ENCODE measurements at regions not wholly inside any gene's neighbourhood (a gene's known extent, or its start where the extent isn't known, plus 50 kb on each side); places are given as distances from the start of the nearest gene placed in this dataset.
A peak's percentile ranks its signal among the peaks of the same experiment; 100 is the strongest.

DNA sequence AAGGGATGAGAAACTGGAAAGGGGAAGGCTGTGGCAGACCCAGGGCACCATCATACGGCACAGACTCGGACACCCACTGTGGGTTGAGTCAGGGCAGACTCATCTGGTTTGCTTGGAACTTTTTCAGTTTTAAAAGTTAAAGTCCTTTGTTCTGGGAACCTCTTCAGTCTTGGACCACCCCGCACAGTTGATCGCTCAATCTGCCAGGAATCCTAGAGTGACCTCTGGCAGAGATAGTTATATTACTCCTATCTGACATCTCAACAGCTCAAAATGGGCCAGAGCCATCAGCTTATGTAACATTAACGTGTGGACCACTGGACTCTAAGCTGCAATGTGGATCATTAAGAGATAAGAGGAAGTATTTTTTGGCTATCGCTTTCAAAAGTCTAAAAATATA, 164.3 kb downstream of the ABCA8 start:
- POLR2A ChIA-PET: no interaction called here
- no peak for ATAC-seq
- no peaks in the 10 kb centered on the region for H3K36me3 Mint-ChIP-seq
- peaks cover 3 to 32% (median 7%) of the 10 kb centered on the region in 4 donors for H3K4me1 Mint-ChIP-seq
- H3K27me3 Mint-ChIP-seq: peaks cover 7 to 35% (median 15%) of the 10 kb centered on the region in 5 donors
- no peak for DNase-seq
- peaks cover 0 to 2% (median 0%) of the 10 kb centered on the region in 9 donors for H3K9me3 Mint-ChIP-seq
- H3K27ac Mint-ChIP-seq: no peak overlapping the region
- no peak overlapping the region for H3K4me3 Mint-ChIP-seq

DNA sequence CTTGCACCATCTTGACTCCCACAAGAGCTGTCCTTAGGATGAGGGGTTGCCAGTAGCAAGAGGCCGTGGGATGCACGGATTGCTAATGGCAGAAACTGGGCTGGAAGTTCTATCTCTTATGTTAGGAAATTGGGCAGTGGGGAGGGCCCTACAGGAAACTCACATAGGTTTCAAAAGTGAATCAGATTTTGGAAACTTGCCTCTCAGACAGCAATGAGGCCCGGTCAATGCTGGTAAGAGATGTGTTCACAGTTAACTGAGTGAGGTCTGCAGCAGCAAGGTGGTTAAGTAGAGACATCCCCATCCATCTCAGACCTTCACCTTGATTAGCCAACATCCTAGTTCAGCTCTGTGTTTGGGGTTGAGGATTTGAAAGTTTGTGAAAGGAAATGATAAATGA, 164.7 kb downstream of the ABCA8 start:
- no peak for DNase-seq
- Mint-ChIP-seq H3K9me3 (peaks cover 0 to 2% (median 0%) of the 10 kb centered on the region in 9 donors), H3K4me3 (no peak overlapping the region), H3K4me1 (peaks cover 3 to 29% (median 6%) of the 10 kb centered on the region in 4 donors), H3K27me3 (peaks cover 10 to 39% (median 17%) of the 10 kb centered on the region in 5 donors), H3K27ac (no peak overlapping the region), H3K36me3 (no peaks in the 10 kb centered on the region)
- no peak for ATAC-seq
- POLR2A ChIA-PET: no interaction called here

DNA sequence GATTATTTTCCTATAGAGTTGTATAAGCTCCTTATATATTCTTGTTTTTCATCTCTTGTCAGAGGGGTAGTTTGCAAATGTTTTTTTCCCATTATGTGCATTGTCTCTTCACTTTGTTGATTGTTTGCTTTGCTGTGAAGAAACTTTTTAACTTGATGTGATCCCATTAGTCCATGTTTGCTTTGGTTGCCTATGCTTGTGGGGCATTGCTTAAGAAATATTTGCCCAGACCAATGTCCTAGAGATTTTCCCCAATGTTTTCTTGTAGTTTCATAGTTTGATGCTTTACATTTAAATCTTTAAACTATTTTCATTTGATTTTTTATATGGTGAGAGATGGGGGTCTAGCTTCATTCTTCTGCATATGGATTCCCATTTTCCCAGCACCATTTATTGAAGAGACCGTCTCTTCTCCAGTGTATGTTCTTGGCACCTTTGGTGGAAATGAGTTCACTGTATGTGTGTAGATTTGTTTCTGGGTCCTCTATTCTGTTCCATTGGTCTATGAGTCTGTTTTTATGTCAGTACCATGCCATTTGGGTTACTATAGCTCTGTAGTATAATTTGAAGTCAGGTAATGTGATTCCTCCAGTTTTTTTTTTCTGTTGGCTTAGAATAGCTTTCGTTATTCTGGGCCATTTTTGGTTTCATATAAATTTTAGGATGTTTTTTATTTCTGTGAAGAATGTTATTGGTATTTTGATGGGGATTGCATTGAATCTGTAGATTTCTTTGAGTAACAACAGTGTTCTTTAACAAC, 165.8 kb downstream of the ABCA8 start:
- ATAC-seq (no peak), DNase-seq (no peak)
- Mint-ChIP-seq H3K27me3 (peaks cover 12 to 42% (median 20%) of the 10 kb centered on the region in 5 donors), H3K36me3 (no peaks in the 10 kb centered on the region), H3K4me1 (peaks cover 0 to 18% (median 0%) of the 10 kb centered on the region in 4 donors), H3K27ac (no peak overlapping the region), H3K9me3 (peaks cover 0 to 2% (median 0%) of the 10 kb centered on the region in 9 donors), H3K4me3 (no peak overlapping the region)
- POLR2A ChIA-PET: no interaction called here

GRCh38 chr17:68785565-68786486, 169.4 kb downstream of the ABCA8 start:
- Mint-ChIP-seq H3K27ac (no peak overlapping the region), H3K27me3 (peaks cover 18 to 42% (median 25%) of the 10 kb centered on the region in 5 donors), H3K36me3 (no peaks in the 10 kb centered on the region), H3K4me3 (no peak overlapping the region), H3K9me3 (peaks cover 0 to 2% (median 0%) of the 10 kb centered on the region in 9 donors), H3K4me1 (no peaks in the 10 kb centered on the region)
- POLR2A ChIA-PET: no interaction called here
- no peak for ATAC-seq
- no peak for DNase-seq

GRCh38 chr17:68784431-68784830, 170.8 kb downstream of the ABCA8 start:
- Mint-ChIP-seq H3K36me3 (no peaks in the 10 kb centered on the region), H3K27ac (no peak overlapping the region), H3K4me1 (no peaks in the 10 kb centered on the region), H3K9me3 (peaks cover 0 to 2% (median 0%) of the 10 kb centered on the region in 9 donors), H3K4me3 (no peak overlapping the region), H3K27me3 (peaks cover 16 to 32% (median 23%) of the 10 kb centered on the region in 5 donors)
- POLR2A ChIA-PET: no interaction called here
- ATAC-seq: no peak
- DNase-seq: no peak

DNA sequence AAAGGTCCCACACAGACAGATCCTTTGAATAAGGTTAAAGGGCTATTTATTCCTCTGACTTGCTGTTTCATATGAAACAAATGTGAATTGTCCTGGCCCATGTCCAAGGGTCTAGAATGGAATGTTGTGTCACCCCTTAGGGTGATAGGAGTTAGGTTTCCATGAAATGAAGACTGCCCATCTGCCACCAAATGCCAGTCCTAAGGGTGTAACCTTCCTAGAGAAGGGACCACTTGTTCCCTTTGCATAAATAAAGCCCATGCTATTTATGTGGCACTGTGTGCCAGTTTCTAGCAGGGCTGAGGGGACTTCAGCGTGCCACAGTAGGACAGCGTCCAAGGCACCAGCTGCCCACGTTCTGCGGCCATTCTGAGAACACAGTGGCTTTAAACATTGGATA, 171.3 kb downstream of the ABCA8 start:
- H3K9me3 Mint-ChIP-seq: no peaks in the 10 kb centered on the region
- ATAC-seq: no peak
- no peaks in the 10 kb centered on the region for H3K4me1 Mint-ChIP-seq
- no peak overlapping the region for H3K4me3 Mint-ChIP-seq
- DNase-seq: no peak
- H3K27ac Mint-ChIP-seq: no peak overlapping the region
- peaks cover 16 to 32% (median 22%) of the 10 kb centered on the region in 5 donors for H3K27me3 Mint-ChIP-seq
- POLR2A ChIA-PET: no interaction called here
- H3K36me3 Mint-ChIP-seq: no peaks in the 10 kb centered on the region

DNA sequence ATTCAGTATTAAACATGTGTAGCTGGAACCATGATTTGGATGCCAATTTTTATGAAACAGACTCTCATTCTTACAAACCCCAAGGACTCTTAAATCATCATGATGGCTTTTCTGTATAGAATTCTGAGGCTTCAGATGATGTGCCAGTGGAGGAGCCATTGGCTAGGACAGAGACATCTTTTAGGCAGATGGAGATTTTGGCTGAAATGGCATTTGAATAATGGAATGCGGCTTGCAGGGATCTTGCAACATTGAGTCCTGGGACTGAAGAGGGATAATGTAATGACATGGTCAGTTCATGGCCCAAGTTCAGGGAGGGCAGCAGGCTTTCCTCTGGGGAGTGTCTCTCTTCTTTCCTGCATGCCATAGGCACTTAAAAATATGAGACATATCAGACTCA, 172.4 kb downstream of the ABCA8 start:
- peaks cover 13 to 32% (median 16%) of the 10 kb centered on the region in 5 donors for H3K27me3 Mint-ChIP-seq
- no peak overlapping the region for H3K4me3 Mint-ChIP-seq
- H3K4me1 Mint-ChIP-seq: no peaks in the 10 kb centered on the region
- no peak overlapping the region for H3K27ac Mint-ChIP-seq
- no peaks in the 10 kb centered on the region for H3K9me3 Mint-ChIP-seq
- no peak for ATAC-seq
- POLR2A ChIA-PET: no interaction called here
- no peaks in the 10 kb centered on the region for H3K36me3 Mint-ChIP-seq
- DNase-seq: no peak

- Mint-ChIP-seq H3K4me3 (no peak overlapping the region), H3K4me1 (no peaks in the 10 kb centered on the region), H3K27ac (no peak overlapping the region), H3K27me3 (peaks cover 7 to 14% (median 10%) of the 10 kb centered on the region in 5 donors), H3K9me3 (no peaks in the 10 kb centered on the region), H3K36me3 (no peaks in the 10 kb centered on the region)
- ATAC-seq (no peak), DNase-seq (no peak)
- POLR2A ChIA-PET: no interaction called here
Measured at GRCh38 chr17:68780596-68780995, 174.6 kb downstream of the ABCA8 start.

DNA sequence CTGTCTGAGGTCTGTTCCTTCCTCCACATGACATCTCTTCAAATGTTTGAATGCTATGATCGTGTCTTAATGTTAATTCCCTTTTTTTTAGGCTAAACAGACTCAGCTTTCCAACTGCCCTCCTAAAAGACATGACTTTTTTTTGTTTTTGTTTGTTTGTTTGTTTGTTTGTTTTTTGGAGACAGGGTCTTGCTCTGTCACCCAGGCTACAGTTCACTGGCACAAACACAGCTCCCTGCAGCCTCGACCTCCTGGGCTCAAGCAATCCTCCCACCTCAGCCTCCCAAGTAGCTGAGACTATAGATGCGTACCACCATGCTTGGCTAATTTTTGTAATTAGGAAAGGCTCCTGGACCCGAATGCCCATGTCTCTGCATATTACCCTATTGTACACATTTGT, 176.5 kb downstream of the ABCA8 start:
- no peak for ATAC-seq
- H3K4me3 Mint-ChIP-seq: no peak overlapping the region
- no peaks in the 10 kb centered on the region for H3K4me1 Mint-ChIP-seq
- H3K36me3 Mint-ChIP-seq: no peaks in the 10 kb centered on the region
- POLR2A ChIA-PET: no interaction called here
- DNase-seq: no peak
- no peak overlapping the region for H3K27ac Mint-ChIP-seq
- H3K9me3 Mint-ChIP-seq: no peaks in the 10 kb centered on the region
- H3K27me3 Mint-ChIP-seq: peaks cover 2 to 10% (median 3%) of the 10 kb centered on the region in 5 donors

GRCh38 chr17:68777856-68778694, 176.9 kb upstream of the FAM20A start:
- no peak for ATAC-seq
- H3K9me3 Mint-ChIP-seq: no peaks in the 10 kb centered on the region
- POLR2A ChIA-PET: no interaction called here
- no peaks in the 10 kb centered on the region for H3K36me3 Mint-ChIP-seq
- H3K4me3 Mint-ChIP-seq: no peak overlapping the region
- no peaks in the 10 kb centered on the region for H3K4me1 Mint-ChIP-seq
- H3K27me3 Mint-ChIP-seq: peaks cover 2 to 10% (median 6%) of the 10 kb centered on the region in 5 donors
- peak overlapping the region in 1 of 10 donors; percentile 8 for H3K27ac Mint-ChIP-seq
- no peak for DNase-seq

GRCh38 chr17:68777243-68777855, 176.2 kb upstream of the FAM20A start:
- H3K27me3 Mint-ChIP-seq: peaks cover 2 to 10% (median 3%) of the 10 kb centered on the region in 5 donors
- ATAC-seq: no peak
- POLR2A ChIA-PET: no interaction called here
- H3K4me3 Mint-ChIP-seq: no peak overlapping the region
- H3K36me3 Mint-ChIP-seq: no peaks in the 10 kb centered on the region
- DNase-seq: peak in 7 of 10 donors; percentile 2 to 39 (median 22)
- no peak overlapping the region for H3K27ac Mint-ChIP-seq
- H3K4me1 Mint-ChIP-seq: no peaks in the 10 kb centered on the region
- H3K9me3 Mint-ChIP-seq: no peaks in the 10 kb centered on the region

DNA sequence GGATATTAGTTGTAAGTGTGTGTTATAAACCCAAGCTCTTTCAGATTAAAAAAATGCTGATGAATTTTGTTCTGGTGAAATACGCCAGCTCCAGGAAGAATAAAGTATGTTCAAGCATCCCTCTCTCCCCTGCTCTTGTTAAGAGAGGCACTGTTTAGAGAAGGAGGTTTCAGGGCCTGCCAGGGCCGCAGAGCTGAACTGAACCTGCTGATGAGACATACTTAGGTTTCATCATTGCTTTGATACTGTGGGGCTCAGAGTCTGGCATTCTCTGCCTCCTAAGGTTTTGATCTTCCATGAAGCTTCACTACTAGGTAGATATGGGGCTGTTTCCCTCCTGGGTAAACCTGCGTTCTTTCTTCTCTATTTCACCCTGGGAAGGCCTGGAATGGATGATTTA, 175.3 kb upstream of the FAM20A start:
- Mint-ChIP-seq H3K27ac (no peak overlapping the region), H3K4me3 (no peak overlapping the region), H3K36me3 (no peaks in the 10 kb centered on the region), H3K27me3 (peaks cover under 1 to 5% (median 2%) of the 10 kb centered on the region in 5 donors), H3K9me3 (no peaks in the 10 kb centered on the region), H3K4me1 (peaks cover 5 to 6% (median 5%) of the 10 kb centered on the region in 4 donors)
- POLR2A ChIA-PET: no interaction called here
- DNase-seq (no peak), ATAC-seq (no peak)

All from naive thymus-derived CD8-positive, alpha-beta T cell (primary cell).